H9 (cell line): ENCODE measurements at regions not wholly inside any gene's neighbourhood (a gene's known extent, or its start where the extent isn't known, plus 50 kb on each side); places are given as distances from the start of the nearest gene placed in this dataset.
A peak's percentile ranks its signal among the peaks of the same experiment; 100 is the strongest.

Source experiments
- DNase-seq: peaks from one replicate; pipeline ENCODE4 v3.0.0-alpha.2; 2017
- H2AFZ ChIP-seq: one replicate; pipeline ENCODE4 v1.6.1; 2013; ENCODE audit warnings: mild to moderate bottlenecking, low read length, control low read depth, moderate library complexity
- H2AK5ac ChIP-seq: 2 replicates; pipeline ENCODE4 v1.6.1; 2013; ENCODE audit warnings: low read length, control low read depth, mixed read lengths; ENCODE audit not compliant: insufficient read length
- H2BK120ac ChIP-seq: one replicate; pipeline ENCODE4 v1.6.1; 2013; ENCODE audit warnings: low read depth, mild to moderate bottlenecking, low read length, control low read depth, inconsistent platforms; ENCODE audit not compliant: poor library complexity, severe bottlenecking
- H2BK12ac ChIP-seq: 2 replicates; pipeline ENCODE4 v1.6.1; 2013; ENCODE audit warnings: low read length, control low read depth, mixed read lengths, low read depth; ENCODE audit not compliant: insufficient read length
- H2BK15ac ChIP-seq: 2 replicates; pipeline ENCODE4 v1.6.1; 2013; ENCODE audit warnings: low read depth, low read length, control low read depth
- H2BK20ac ChIP-seq: one replicate; pipeline ENCODE4 v1.6.1; 2013; ENCODE audit warnings: low read depth, mild to moderate bottlenecking, low read length, control low read depth, inconsistent platforms; ENCODE audit not compliant: poor library complexity, severe bottlenecking
- H2BK5ac ChIP-seq: 2 replicates; pipeline ENCODE4 v1.6.1; 2013; ENCODE audit warnings: low read length, control low read depth, mixed read lengths; ENCODE audit not compliant: insufficient read length
- H3K14ac ChIP-seq: 2 replicates; pipeline ENCODE4 v1.6.1; 2013; ENCODE audit warnings: low read length, control low read depth; ENCODE audit not compliant: insufficient read depth
- H3K18ac ChIP-seq: 2 replicates; pipeline ENCODE4 v1.6.1; 2013; ENCODE audit warnings: low read depth, mild to moderate bottlenecking, mixed read lengths, low read length, control low read depth; ENCODE audit not compliant: insufficient read length
- H3K23ac ChIP-seq: 2 replicates; pipeline ENCODE4 v1.6.1; 2013; ENCODE audit warnings: low read length, control low read depth, mixed read lengths, low read depth; ENCODE audit not compliant: insufficient read length
- H3K23me2 ChIP-seq: 2 replicates; pipeline ENCODE4 v1.6.1; 2013; ENCODE audit warnings: low read depth, mild to moderate bottlenecking, mixed read lengths, low read length, control low read depth; ENCODE audit not compliant: insufficient read length, poor library complexity, severe bottlenecking
- H3K27ac ChIP-seq: 2 replicates; pipeline ENCODE4 v1.5.1; 2013; ENCODE audit warnings: low read length, control low read depth, mixed read lengths, low read depth; ENCODE audit not compliant: insufficient read length
- H3K27me3 ChIP-seq: 2 replicates; pipeline ENCODE4 v1.6.1; 2013; ENCODE audit warnings: low read length, control low read depth, inconsistent platforms; ENCODE audit not compliant: insufficient read depth
- H3K4ac ChIP-seq: 2 replicates; pipeline ENCODE4 v1.6.1; 2013; ENCODE audit warnings: low read depth, mild to moderate bottlenecking, control low read depth, inconsistent platforms, low read length, moderate library complexity
- H3K4me1 ChIP-seq: 2 replicates; pipeline ENCODE4 v1.6.1; 2013; ENCODE audit warnings: low read length, control low read depth, inconsistent platforms; ENCODE audit not compliant: insufficient read depth
- H3K4me2 ChIP-seq: 2 replicates; pipeline ENCODE4 v1.6.1; 2013; ENCODE audit warnings: low read length, control low read depth, mixed read lengths; ENCODE audit not compliant: insufficient read length, insufficient read depth
- H3K56ac ChIP-seq: 2 replicates; pipeline ENCODE4 v1.6.1; 2013; ENCODE audit warnings: low read depth, mild to moderate bottlenecking, mixed read lengths, low read length, control low read depth; ENCODE audit not compliant: insufficient read length
- H3K79me1 ChIP-seq: 2 replicates; pipeline ENCODE4 v1.6.1; 2013; ENCODE audit warnings: low read depth, mild to moderate bottlenecking, moderate library complexity, low read length, control low read depth, inconsistent platforms; ENCODE audit not compliant: insufficient read depth, poor library complexity, severe bottlenecking
- H3K79me2 ChIP-seq: 2 replicates; pipeline ENCODE4 v1.6.1; 2013; ENCODE audit warnings: low read length, control low read depth, inconsistent platforms; ENCODE audit not compliant: insufficient read depth
- H3K9ac ChIP-seq: 2 replicates; pipeline ENCODE4 v1.6.1; 2013; ENCODE audit warnings: low read length, control low read depth, mixed read lengths; ENCODE audit not compliant: insufficient read length; ENCODE audit errors: extremely low read depth
- H3K9me3 ChIP-seq: one replicate; pipeline ENCODE4 v1.6.1; 2013; ENCODE audit warnings: low read depth, low read length, inconsistent platforms; ENCODE audit not compliant: control insufficient read depth
- H3T11ph ChIP-seq: one replicate; pipeline ENCODE4 v1.6.1; 2013; ENCODE audit warnings: mild to moderate bottlenecking, low read length, control low read depth, inconsistent platforms
- H4K20me1 ChIP-seq: one replicate; pipeline ENCODE4 v1.6.1; 2013; ENCODE audit not compliant: control insufficient read depth, insufficient read length, insufficient read depth
- H4K5ac ChIP-seq: 2 replicates; pipeline ENCODE4 v1.6.1; 2013; ENCODE audit warnings: low read depth, mild to moderate bottlenecking, mixed read lengths, low read length, control low read depth; ENCODE audit not compliant: insufficient read length
- H4K8ac ChIP-seq: replicated peaks from 2 replicates; pipeline ENCODE4 v1.6.1; 2013; ENCODE audit warnings: low read length, control low read depth, mixed read lengths, low read depth; ENCODE audit not compliant: insufficient read length
- H4K91ac ChIP-seq: 2 replicates; pipeline ENCODE4 v1.6.1; 2013; ENCODE audit warnings: low read depth, mild to moderate bottlenecking, moderate library complexity, mixed read lengths, low read length, control low read depth; ENCODE audit not compliant: insufficient read length
- H3K27ac Mint-ChIP-seq, 3 experiments: 2 replicates in 2 of 3; 3 replicates in 1 of 3; pipeline ENCODE4 v1.8.0; 2020 to 2021; ENCODE audit warnings: mixed read lengths in 3 of 3, mild to moderate bottlenecking in 1 of 3, moderate library complexity in 1 of 3
- H3K27me3 Mint-ChIP-seq: 2 replicates; pipeline ENCODE4 v1.8.0; 2021; ENCODE audit warnings: low read depth, mild to moderate bottlenecking, moderate library complexity, mixed read lengths
- H3K36me3 Mint-ChIP-seq, 3 experiments: 2 replicates in 2 of 3; 3 replicates in 1 of 3; pipeline ENCODE4 v1.8.0; 2020 to 2021; ENCODE audit warnings: low read depth in 3 of 3, mixed read lengths in 3 of 3; ENCODE audit not compliant: insufficient read depth in 1 of 3
- H3K4me1 Mint-ChIP-seq, 2 experiments: 2 replicates each; pipeline ENCODE4 v1.8.0; 2020; ENCODE audit warnings: mixed read lengths in 2 of 2
- H3K4me3 Mint-ChIP-seq, 2 experiments: 2 replicates in 1 of 2; 3 replicates in 1 of 2; pipeline ENCODE4 v1.8.0; 2020 to 2021; ENCODE audit warnings: mild to moderate bottlenecking in 2 of 2, mixed read lengths in 2 of 2, moderate library complexity in 1 of 2
- H3K9me3 Mint-ChIP-seq, 2 experiments: 2 replicates in 1 of 2; 3 replicates in 1 of 2; pipeline ENCODE4 v1.8.0; 2020; ENCODE audit warnings: mild to moderate bottlenecking in 2 of 2, mixed read lengths in 2 of 2, moderate library complexity in 1 of 2
- WGBS: extraction: QIAGEN DNeasy Blood & Tissue Kit; methylation state at CpG from one replicate; pipeline ENCODE4 v1.1.7; 2013; ENCODE audit warnings: missing lambda C conversion rate, low lambda C conversion rate, mixed read lengths; ENCODE audit not compliant: insufficient read length; ENCODE audit errors: extremely low coverage; 5-methylcytosine and 5-hydroxymethylcytosine counted together
- TF ChIP-seq, protein P1 (sequence below): fragments of 200-600 bp; sonication (generic); conservative IDR thresholded peaks from 3 replicates; pipeline ENCODE4 v1.8.0; 2021; ENCODE audit warnings: antibody characterized with exemption, mild to moderate bottlenecking

DNA sequence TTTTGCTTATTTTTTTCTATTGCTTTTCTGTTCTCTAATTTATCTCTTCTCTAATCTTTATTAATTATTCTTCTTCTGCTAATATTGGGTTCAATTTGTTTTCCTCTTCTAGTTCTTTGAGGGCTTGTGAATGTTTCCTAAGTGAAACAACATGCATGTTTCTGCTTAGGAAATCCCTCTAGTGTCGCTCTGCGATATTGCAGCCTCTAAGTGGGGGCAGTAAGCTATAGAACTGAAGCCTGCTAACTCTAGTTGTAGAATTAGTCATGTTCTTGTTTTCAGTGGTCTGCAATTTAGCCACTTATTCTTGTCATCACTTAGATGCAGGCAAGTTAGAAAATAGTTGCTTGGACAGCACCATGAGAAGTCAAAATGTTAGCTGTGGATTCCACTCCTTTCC is 222.6 kb downstream of the SPIN4 start:
- Mint-ChIP-seq H3K27me3 (no peaks in the 10 kb centered on the region; the same call in 1 of the 2 replicates), H3K9me3 (peaks cover 53 to 54% of the 10 kb centered on the region in 2 experiments), H3K36me3 (peaks cover 0 to 18% (median 3%) of the 10 kb centered on the region in 3 experiments; a peak in 5 of 7 replicates), H3K4me3 (no peak overlapping the region), H3K4me1 (no peaks in the 10 kb centered on the region), H3K27ac (no peak overlapping the region)
- no peak overlapping the region for H3K4me2 ChIP-seq
- no peak overlapping the region for H2BK120ac ChIP-seq
- no peak overlapping the region for H3T11ph ChIP-seq
- no peak overlapping the region for H4K5ac ChIP-seq
- H3K27ac ChIP-seq: no peak overlapping the region
- H2AK5ac ChIP-seq: no peak overlapping the region
- peaks cover 11% of the 10 kb centered on the region for H3K9me3 ChIP-seq
- no CpG with 5 or more reads among the region's 2 CpGs for WGBS
- no peak overlapping the region for H3K9ac ChIP-seq
- no peak overlapping the region for H2BK20ac ChIP-seq
- TF ChIP-seq, protein P1, sequence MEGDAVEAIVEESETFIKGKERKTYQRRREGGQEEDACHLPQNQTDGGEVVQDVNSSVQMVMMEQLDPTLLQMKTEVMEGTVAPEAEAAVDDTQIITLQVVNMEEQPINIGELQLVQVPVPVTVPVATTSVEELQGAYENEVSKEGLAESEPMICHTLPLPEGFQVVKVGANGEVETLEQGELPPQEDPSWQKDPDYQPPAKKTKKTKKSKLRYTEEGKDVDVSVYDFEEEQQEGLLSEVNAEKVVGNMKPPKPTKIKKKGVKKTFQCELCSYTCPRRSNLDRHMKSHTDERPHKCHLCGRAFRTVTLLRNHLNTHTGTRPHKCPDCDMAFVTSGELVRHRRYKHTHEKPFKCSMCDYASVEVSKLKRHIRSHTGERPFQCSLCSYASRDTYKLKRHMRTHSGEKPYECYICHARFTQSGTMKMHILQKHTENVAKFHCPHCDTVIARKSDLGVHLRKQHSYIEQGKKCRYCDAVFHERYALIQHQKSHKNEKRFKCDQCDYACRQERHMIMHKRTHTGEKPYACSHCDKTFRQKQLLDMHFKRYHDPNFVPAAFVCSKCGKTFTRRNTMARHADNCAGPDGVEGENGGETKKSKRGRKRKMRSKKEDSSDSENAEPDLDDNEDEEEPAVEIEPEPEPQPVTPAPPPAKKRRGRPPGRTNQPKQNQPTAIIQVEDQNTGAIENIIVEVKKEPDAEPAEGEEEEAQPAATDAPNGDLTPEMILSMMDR: peak; percentile 57
- no peak overlapping the region for H3K56ac ChIP-seq
- no peak overlapping the region for H2BK5ac ChIP-seq
- no peak overlapping the region for H3K23ac ChIP-seq
- no peaks in the 10 kb centered on the region for H3K23me2 ChIP-seq
- no peaks in the 10 kb centered on the region for H3K27me3 ChIP-seq
- H4K91ac ChIP-seq: no peak overlapping the region
- no peak overlapping the region for H2AFZ ChIP-seq
- H3K79me2 ChIP-seq: no peaks in the 10 kb centered on the region
- no peak overlapping the region for H2BK12ac ChIP-seq
- no peaks in the 10 kb centered on the region for H3K4me1 ChIP-seq
- H2BK15ac ChIP-seq: no peak overlapping the region
- DNase-seq: no peak
- no peaks in the 10 kb centered on the region for H4K20me1 ChIP-seq
- H3K18ac ChIP-seq: no peak overlapping the region
- no peak overlapping the region for H4K8ac ChIP-seq
- H3K14ac ChIP-seq: no peak overlapping the region
- H3K4ac ChIP-seq: no peak overlapping the region
- no peaks in the 10 kb centered on the region for H3K79me1 ChIP-seq
